ENCODE measurements at regions not wholly inside any gene's neighbourhood (a gene's known extent, or its start where the extent isn't known, plus 50 kb on each side); places are given as distances from the start of the nearest gene placed in this dataset.

- DNase-seq, result no peak
- no peaks in the 10 kb centered on the region for H3K9me3 ChIP-seq
- intact Hi-C loops (cut with DNase I), result no loop called here
- no peaks in the 10 kb centered on the region for H3K36me3 ChIP-seq
- H3K4me3 ChIP-seq, result no peak overlapping the region
- H3K4me1 ChIP-seq, result no peaks in the 10 kb centered on the region
- TF ChIP-seq POLR2A (IDR thresholded peaks at IDR 0.05), result no peak
- no peak for TF ChIP-seq CTCF (IDR thresholded peaks at IDR 0.05)
- H3K27me3 ChIP-seq, result no peaks in the 10 kb centered on the region
- no peak overlapping the region for H3K27ac ChIP-seq
Observed at GRCh38 chr2:208867374-208867773, 460.8 kb downstream of the PTH2R start.

DNA sequence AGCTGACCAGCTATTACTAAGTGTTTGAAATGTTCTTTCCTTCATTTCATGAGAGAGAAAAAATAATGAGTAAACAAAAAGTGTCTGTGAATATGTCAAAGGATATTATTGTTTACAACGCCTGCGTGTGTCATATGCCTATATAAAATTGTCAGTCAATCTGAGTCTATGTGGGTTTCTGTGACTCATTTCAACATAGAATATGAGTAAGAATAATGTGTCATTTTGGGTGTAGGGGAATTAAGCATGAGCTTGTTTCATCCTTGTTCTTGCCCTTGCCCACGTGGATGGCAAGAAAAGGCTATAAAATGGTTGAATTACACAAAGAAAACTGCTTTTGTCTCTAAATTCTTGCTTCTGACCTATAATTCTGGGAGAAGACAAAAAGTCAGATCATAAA lies 466.0 kb downstream of the PTH2R start:
- intact Hi-C loops (cut with DNase I), result no loop called here
- no peaks in the 10 kb centered on the region for H3K36me3 ChIP-seq
- H3K27me3 ChIP-seq, result no peaks in the 10 kb centered on the region
- H3K27ac ChIP-seq, result no peak overlapping the region
- no peaks in the 10 kb centered on the region for H3K9me3 ChIP-seq
- no peaks in the 10 kb centered on the region for H3K4me1 ChIP-seq
- no peak for DNase-seq
- no peak overlapping the region for H3K4me3 ChIP-seq
- WGBS, 2 donors, result 30 to 43% methylated on average over 3 of the region's 3 CpGs
- no peak for TF ChIP-seq POLR2A (IDR thresholded peaks at IDR 0.05)
- no peak for TF ChIP-seq CTCF (IDR thresholded peaks at IDR 0.05)

DNA sequence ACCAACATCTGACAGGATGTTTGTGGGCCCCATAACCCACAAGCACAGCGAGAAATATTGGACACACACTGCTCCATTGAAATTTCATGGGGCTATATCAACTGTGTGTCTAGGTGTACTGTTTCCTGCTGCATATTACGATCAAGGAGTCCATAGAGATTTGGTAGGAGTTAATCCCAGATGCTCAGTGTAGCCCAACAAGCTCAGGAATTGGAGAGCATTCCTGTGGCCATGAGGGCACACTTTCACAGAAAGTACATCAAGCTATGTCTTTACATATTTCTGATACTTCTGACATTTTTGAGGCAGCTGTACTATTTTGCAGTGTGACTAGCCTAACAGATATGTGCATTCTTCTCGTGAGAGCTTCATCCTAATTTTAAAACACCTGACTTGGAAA lies 473.1 kb downstream of the PTH2R start:
- no peak overlapping the region for H3K27ac ChIP-seq
- H3K9me3 ChIP-seq, result no peaks in the 10 kb centered on the region
- WGBS, 2 donors, result 52 to 60% methylated on average over 3 of the region's 3 CpGs
- no peaks in the 10 kb centered on the region for H3K4me1 ChIP-seq
- intact Hi-C loops (cut with DNase I), result no loop called here
- no peaks in the 10 kb centered on the region for H3K36me3 ChIP-seq
- DNase-seq, result no peak
- H3K27me3 ChIP-seq, result no peaks in the 10 kb centered on the region
- H3K4me3 ChIP-seq, result no peak overlapping the region
- TF ChIP-seq CTCF (IDR thresholded peaks at IDR 0.05), result no peak
- TF ChIP-seq POLR2A (IDR thresholded peaks at IDR 0.05), result no peak

DNA sequence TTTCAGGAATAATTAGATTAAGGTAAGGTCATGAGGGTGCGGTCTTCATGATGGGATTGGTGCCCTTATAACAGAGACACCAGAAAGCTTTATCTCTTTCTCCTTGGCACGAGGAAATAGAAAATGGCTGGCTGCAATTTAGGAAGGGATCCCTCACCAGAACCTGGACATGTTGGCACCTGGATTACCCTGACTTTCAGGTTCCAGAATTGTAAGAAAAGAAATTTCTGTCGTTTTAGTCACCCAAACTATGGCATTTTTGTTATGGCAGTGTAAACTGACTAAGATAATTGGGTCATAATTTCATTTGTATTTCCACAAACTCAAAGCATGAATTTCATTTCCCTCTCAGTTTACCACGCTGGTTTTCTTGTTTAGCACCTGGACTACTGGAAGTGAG lies 473.6 kb downstream of the PTH2R start:
- Histone ChIP-seq H3K4me1 (no peaks in the 10 kb centered on the region), H3K27me3 (no peaks in the 10 kb centered on the region), H3K36me3 (no peaks in the 10 kb centered on the region), H3K4me3 (no peak overlapping the region), H3K27ac (no peak overlapping the region), H3K9me3 (no peaks in the 10 kb centered on the region)
- 53 to 60% methylated on average over 4 of the region's 4 CpGs for WGBS, 2 donors
- intact Hi-C loops (cut with DNase I), result no loop called here
- no peak for DNase-seq
- TF ChIP-seq POLR2A (IDR thresholded peaks at IDR 0.05), result no peak
- TF ChIP-seq CTCF (IDR thresholded peaks at IDR 0.05), result no peak

DNA sequence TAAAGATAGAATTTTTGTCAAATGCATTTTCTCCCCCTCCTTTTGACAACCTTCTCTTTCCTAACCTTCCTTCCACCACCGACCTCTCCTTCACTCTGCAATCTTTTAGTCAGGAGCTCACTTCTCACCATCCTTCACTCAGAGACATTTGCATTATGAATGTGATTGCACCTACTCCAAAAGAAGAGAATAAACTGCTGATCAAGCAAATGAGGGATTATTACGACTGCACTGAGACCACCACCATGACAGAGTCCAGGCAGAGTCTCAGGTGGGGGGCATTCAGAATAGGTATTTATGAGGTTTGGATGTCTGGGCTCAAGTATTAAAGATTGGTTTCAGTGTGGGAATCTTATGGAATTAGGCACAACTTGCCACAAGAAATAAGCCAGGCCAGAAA lies 483.9 kb downstream of the PTH2R start:
- TF ChIP-seq POLR2A (IDR thresholded peaks at IDR 0.05) (no peak), CTCF (IDR thresholded peaks at IDR 0.05) (no peak)
- H3K27me3 ChIP-seq, result no peaks in the 10 kb centered on the region
- H3K9me3 ChIP-seq, result peaks cover 0 to 3% (median 0%) of the 10 kb centered on the region in 3 donors
- DNase-seq, result no peak
- WGBS, 2 donors, result 63 to 74% methylated on average over 2 of the region's 2 CpGs
- no peaks in the 10 kb centered on the region for H3K36me3 ChIP-seq
- H3K4me3 ChIP-seq, result no peak overlapping the region
- intact Hi-C loops (cut with DNase I), result no loop called here
- H3K27ac ChIP-seq, result no peak overlapping the region
- H3K4me1 ChIP-seq, result no peaks in the 10 kb centered on the region

Measured in esophagus squamous epithelium (tissue), 5 donors.